HUDEP-2 (cell line): ENCODE measurements at regions not wholly inside any gene's neighbourhood (a gene's known extent, or its start where the extent isn't known, plus 50 kb on each side); places are given as distances from the start of the nearest gene placed in this dataset.
"Not testable (repeated sequence)": the region's sequence is repeated elsewhere in the genome, so short reads cannot be mapped to it uniquely, and the experiment has no call there.

Source experiments
- DNase-seq, 76 experiments: peaks; one replicate each; lab custom pipeline; 2025; ENCODE audit not compliant: unreplicated experiment in 76 of 76; lab: John Stamatoyannopoulos, UW

- no peak for DNase-seq
These were observed 457.5 kb downstream of the FGF13 start for GRCh38 chrX:138254001-138254400.

GRCh38 chrX:138255373-138255772 is 456.1 kb downstream of the FGF13 start:
- DNase-seq, result no peak

GRCh38 chrX:138264095-138264494 is 447.4 kb downstream of the FGF13 start:
- not testable (repeated sequence) for DNase-seq

GRCh38 chrX:138270931-138271330 is 440.6 kb downstream of the FGF13 start:
- no peak for DNase-seq

GRCh38 chrX:138282598-138283150 is 428.8 kb downstream of the FGF13 start:
- DNase-seq, result not testable (repeated sequence)

GRCh38 chrX:138287205-138287877 is 424.2 kb downstream of the FGF13 start:
- DNase-seq, result no peak

- no peak for DNase-seq
These were observed 416.6 kb downstream of the FGF13 start for GRCh38 chrX:138294951-138295350.

- no peak for DNase-seq
These were observed 413.2 kb downstream of the FGF13 start for GRCh38 chrX:138298268-138298667.

- no peak for DNase-seq
These were observed 365.7 kb downstream of the FGF13 start for GRCh38 chrX:138345801-138346200.

- no peak for DNase-seq
These were observed 362.2 kb downstream of the FGF13 start for GRCh38 chrX:138349351-138349750.

- DNase-seq, result no peak
These were observed 332.6 kb downstream of the FGF13 start for GRCh38 chrX:138378876-138379275.

GRCh38 chrX:138408101-138408500 is 303.4 kb downstream of the FGF13 start:
- DNase-seq, result no peak

GRCh38 chrX:138411048-138411447 is 300.5 kb downstream of the FGF13 start:
- DNase-seq, result no peak
